IPS-18c (cell line): ENCODE measurements at regions not wholly inside any gene's neighbourhood (a gene's known extent, or its start where the extent isn't known, plus 50 kb on each side); places are given as distances from the start of the nearest gene placed in this dataset.
"Not testable (repeated sequence)": the region's sequence is repeated elsewhere in the genome, so short reads cannot be mapped to it uniquely, and the experiment has no call there.

Experiments
- H3K4me3 ChIP-seq: 2 replicates; pipeline ENCODE4 v1.7.0; 2013; ENCODE audit warnings: low read depth, mild to moderate bottlenecking, low read length, moderate library complexity; ENCODE audit not compliant: insufficient read depth
- H3K9me3 ChIP-seq: one replicate; pipeline ENCODE4 v1.6.1; 2013; ENCODE audit warnings: mild to moderate bottlenecking, low read length, moderate library complexity; ENCODE audit not compliant: control insufficient read depth, insufficient read depth

DNA sequence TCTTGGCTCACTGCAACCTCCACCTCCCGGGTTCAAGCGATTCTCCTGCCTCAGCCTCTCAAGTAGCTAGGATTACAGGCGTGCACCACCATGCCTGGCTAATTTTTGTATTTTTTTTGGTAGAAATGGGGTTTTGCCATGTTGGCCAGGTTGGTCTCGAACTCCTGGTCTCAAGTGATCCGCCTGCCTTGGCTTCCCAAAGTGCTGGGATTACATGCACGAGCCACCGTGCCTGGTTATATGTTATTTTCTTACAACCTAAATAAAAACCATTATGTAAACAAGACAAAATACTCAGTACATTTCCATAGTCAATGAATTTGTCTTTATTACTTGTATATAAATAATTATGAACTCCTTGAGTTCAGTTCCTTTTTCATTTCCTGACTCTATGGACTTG lies 75.7 kb upstream of the TPTE start:
- not testable (repeated sequence) for H3K4me3 ChIP-seq, H3K9me3 ChIP-seq

DNA sequence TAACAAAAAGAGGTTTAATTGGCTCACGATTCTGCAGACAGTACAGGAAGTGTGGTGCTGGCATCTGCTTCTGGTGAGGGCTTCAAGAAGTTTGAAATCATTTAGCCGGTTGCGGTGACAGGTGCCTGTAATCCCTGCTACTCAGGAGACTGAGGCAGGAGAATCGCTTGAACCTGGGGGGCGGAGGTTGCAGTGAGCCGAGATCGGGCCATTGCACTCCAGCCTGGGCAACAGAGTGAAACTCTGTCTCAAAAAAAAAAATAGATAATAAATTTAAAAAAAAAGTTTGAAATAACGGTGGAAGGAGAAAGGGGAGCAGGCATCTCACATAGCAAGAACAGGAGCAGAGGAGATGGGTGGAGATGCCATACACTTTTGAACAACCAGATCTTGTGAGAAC lies 71.9 kb upstream of the TPTE start:
- not testable (repeated sequence) for H3K9me3 ChIP-seq, H3K4me3 ChIP-seq

DNA sequence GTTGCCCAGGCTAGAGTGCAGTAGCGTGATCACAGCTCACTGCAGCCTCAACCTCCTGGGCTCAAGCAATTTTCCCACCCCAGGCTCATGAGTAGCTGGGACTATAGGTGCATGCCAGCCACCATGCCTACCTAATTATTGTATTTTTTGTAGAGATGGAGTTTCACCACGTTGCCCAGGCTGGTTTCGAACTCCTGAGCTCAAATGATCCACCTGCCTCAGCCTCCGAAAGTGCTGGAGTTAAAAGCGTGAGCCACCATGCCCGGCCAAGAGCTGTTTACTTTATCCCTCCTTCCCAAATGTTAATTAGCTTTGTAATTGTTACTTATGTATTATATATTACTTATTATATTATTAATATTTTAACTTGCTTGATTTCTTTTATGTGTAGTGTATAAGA lies 70.1 kb upstream of the TPTE start:
- H3K9me3 ChIP-seq = not testable (repeated sequence)

GRCh38 chr21:10457765-10458164 lies 63.6 kb upstream of the TPTE start:
- not testable (repeated sequence) for H3K4me3 ChIP-seq
- peaks cover 18% of the 10 kb centered on the region for H3K9me3 ChIP-seq

More for the DNA sequence above, 70.1 kb upstream of the TPTE start:
- H3K4me3 ChIP-seq = not testable (repeated sequence)

DNA sequence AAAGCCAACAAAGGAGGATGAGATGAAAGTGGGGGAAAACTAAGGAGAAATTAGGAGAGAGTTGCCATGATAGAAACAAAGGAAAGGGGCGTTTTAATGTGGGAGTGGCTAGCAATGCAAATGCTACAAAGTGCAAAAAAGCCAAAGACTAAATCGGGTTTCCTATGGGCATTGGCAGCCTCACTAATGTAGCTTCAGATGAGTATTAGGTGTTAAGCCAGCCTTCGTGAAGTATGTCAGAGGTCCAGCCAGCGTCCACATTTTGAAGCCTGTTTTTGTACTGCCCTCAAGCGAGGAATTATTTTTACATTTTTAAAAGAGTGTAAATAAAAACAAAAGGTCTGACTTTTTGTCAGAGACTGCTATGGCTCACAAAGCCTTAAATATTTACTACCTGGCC lies 60.4 kb upstream of the TPTE start:
- H3K9me3 ChIP-seq = peaks cover 27% of the 10 kb centered on the region

DNA sequence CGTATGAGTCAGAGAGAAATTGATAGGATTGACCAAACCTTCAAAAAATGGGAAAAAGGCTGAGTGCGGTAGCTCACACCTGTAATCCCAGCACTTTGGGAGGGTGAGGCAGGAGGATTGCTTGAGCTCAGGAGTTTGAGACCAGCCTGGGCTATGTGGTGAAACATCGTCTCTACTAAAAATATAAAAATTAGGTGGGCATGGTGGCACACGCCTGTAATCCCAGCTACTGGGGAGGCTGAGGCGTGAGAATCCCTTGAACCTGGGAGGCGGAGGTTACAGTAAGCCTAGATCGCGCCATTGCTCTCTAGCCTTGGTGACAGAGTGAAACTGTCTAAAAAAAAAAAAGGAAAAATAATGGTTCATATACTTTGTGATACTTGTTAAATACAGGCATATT lies 59.9 kb upstream of the TPTE start:
- peaks cover 24% of the 10 kb centered on the region for H3K9me3 ChIP-seq
- H3K4me3 ChIP-seq = not testable (repeated sequence)

More for the DNA sequence above, 60.4 kb upstream of the TPTE start:
- H3K4me3 ChIP-seq = not testable (repeated sequence)

GRCh38 chr21:10463156-10463555 lies 58.2 kb upstream of the TPTE start:
- no peak overlapping the region for H3K4me3 ChIP-seq
- H3K9me3 ChIP-seq = peaks cover 23% of the 10 kb centered on the region

- peaks cover 22% of the 10 kb centered on the region for H3K9me3 ChIP-seq
Observed at GRCh38 chr21:10464975-10465374, 56.4 kb upstream of the TPTE start.

DNA sequence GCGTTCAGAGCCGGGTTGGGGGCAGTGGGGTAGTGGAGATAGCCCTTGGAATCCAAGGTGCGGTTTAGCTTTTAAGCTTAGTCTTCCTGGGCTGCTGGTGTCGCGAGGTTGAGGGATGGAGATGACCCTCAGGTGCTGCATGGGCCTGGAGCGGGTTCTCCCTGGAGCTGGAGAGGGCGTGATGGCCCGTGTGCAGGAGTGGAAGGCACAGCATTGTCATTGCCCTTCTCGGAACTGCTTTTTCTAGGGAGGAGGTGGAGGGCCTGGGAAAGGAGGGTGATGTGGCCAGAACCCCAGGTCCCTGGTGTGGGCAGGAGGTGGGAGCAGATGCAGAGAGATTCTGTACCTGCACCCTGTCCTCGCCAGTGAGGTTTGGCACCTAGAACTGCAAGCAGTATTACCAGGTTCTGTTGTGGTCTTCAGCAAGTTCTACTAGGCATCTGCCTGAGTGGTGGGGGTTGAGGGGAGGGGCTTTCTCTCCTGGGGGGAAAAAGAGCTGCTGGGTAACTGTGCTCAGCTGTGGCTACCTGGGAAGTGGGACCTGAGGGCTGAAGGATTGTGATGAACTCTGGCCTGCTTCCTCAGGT lies 55.8 kb upstream of the TPTE start:
- peaks cover 17% of the 10 kb centered on the region for H3K9me3 ChIP-seq
- H3K4me3 ChIP-seq = peak overlapping the region; percentile 21; the same call in 1 of the 2 replicates

More at GRCh38 chr21:10464975-10465374, 56.4 kb upstream of the TPTE start:
- no peak overlapping the region for H3K4me3 ChIP-seq

DNA sequence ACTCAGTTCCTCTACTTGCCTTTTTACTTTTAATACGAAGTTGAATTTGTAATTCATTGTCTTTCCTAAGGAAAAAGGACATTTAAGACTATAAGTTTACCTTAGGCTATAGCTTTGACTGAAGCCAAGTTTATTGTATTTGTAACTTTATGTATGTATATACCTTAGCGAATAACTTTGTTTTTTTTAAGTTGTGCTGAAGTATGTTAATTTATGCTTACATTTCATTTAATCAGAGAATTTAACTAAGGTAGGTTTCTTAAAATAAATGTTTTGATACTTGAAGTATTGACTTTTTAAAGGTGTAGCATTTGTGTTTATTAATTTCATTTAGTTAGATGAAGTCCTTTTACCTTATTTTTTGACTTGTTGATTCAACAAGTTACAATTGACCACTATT lies 55.2 kb upstream of the TPTE start:
- no peak overlapping the region for H3K4me3 ChIP-seq
- H3K9me3 ChIP-seq = peaks cover 12% of the 10 kb centered on the region
